HepG2 (cell line): ENCODE measurements at regions not wholly inside any gene's neighbourhood (a gene's known extent, or its start where the extent isn't known, plus 50 kb on each side); places are given as distances from the start of the nearest gene placed in this dataset.

ENCODE experiments used
- RBFOX2 ChIP-seq: fragments of 200-400 bp; formaldehyde crosslinking; IDR thresholded peaks from 2 replicates; pipeline ENCODE4 v1.6.1; 2017; ENCODE audit warnings: low read depth, mild to moderate bottlenecking, low read length
- ZNF501 ChIP-seq: sonication (generic); formaldehyde crosslinking; IDR thresholded peaks from 2 replicates; pipeline ENCODE4 v1.5.1; 2020; ENCODE audit warnings: mild to moderate bottlenecking, moderate library complexity, missing genetic modification reagents
- TF ChIP-seq, protein P1 (sequence below): sonication (generic); formaldehyde crosslinking; IDR thresholded peaks from 2 replicates; pipeline ENCODE4 v1.4.0; 2020; ENCODE audit warnings: missing genetic modification reagents, mild to moderate bottlenecking, borderline replicate concordance
- TF ChIP-seq, protein P2 (sequence below): IDR thresholded peaks from 2 replicates; pipeline ENCODE4 v1.6.1; 2018; ENCODE audit warnings: missing genetic modification reagents
- TF ChIP-seq, protein P3 (sequence below): sonication (generic); formaldehyde crosslinking; IDR thresholded peaks from 2 replicates; pipeline ENCODE4 v1.4.0; 2020; ENCODE audit warnings: missing genetic modification reagents, borderline replicate concordance
- TF ChIP-seq, protein P4 (sequence below): sonication (generic); formaldehyde crosslinking; IDR thresholded peaks from 2 replicates; pipeline ENCODE4 v1.5.0; 2020; ENCODE audit warnings: missing genetic modification reagents, mild to moderate bottlenecking, borderline replicate concordance

DNA sequence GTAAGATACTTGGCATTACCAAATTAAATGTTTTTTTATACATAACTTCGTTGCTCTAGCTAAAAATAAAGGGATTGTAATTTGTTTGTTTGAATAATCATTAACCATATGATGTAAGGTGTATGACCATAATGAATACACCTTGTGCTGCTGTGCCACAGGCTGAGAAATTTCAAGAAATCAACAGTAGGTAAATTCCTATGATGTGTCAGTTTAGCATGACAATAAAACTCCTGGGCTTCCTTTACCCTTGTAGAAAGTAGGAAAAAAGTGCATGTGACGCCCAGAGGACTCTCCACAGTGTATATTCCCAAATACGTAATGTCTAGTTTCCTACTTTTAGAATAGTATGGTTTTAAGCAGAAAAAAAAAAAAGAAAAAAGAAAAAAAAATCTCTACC lies 208.1 kb downstream of the SATB1 start (continued):
- TF ChIP-seq, protein P1, sequence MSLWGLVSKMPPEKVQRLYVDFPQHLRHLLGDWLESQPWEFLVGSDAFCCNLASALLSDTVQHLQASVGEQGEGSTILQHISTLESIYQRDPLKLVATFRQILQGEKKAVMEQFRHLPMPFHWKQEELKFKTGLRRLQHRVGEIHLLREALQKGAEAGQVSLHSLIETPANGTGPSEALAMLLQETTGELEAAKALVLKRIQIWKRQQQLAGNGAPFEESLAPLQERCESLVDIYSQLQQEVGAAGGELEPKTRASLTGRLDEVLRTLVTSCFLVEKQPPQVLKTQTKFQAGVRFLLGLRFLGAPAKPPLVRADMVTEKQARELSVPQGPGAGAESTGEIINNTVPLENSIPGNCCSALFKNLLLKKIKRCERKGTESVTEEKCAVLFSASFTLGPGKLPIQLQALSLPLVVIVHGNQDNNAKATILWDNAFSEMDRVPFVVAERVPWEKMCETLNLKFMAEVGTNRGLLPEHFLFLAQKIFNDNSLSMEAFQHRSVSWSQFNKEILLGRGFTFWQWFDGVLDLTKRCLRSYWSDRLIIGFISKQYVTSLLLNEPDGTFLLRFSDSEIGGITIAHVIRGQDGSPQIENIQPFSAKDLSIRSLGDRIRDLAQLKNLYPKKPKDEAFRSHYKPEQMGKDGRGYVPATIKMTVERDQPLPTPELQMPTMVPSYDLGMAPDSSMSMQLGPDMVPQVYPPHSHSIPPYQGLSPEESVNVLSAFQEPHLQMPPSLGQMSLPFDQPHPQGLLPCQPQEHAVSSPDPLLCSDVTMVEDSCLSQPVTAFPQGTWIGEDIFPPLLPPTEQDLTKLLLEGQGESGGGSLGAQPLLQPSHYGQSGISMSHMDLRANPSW (CRISPR knock-in tag): no peak
- TF ChIP-seq, protein P2, sequence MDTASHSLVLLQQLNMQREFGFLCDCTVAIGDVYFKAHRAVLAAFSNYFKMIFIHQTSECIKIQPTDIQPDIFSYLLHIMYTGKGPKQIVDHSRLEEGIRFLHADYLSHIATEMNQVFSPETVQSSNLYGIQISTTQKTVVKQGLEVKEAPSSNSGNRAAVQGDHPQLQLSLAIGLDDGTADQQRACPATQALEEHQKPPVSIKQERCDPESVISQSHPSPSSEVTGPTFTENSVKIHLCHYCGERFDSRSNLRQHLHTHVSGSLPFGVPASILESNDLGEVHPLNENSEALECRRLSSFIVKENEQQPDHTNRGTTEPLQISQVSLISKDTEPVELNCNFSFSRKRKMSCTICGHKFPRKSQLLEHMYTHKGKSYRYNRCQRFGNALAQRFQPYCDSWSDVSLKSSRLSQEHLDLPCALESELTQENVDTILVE: no peak
- TF ChIP-seq ZNF501 (no peak), RBFOX2 (no peak)
- TF ChIP-seq, protein P3, sequence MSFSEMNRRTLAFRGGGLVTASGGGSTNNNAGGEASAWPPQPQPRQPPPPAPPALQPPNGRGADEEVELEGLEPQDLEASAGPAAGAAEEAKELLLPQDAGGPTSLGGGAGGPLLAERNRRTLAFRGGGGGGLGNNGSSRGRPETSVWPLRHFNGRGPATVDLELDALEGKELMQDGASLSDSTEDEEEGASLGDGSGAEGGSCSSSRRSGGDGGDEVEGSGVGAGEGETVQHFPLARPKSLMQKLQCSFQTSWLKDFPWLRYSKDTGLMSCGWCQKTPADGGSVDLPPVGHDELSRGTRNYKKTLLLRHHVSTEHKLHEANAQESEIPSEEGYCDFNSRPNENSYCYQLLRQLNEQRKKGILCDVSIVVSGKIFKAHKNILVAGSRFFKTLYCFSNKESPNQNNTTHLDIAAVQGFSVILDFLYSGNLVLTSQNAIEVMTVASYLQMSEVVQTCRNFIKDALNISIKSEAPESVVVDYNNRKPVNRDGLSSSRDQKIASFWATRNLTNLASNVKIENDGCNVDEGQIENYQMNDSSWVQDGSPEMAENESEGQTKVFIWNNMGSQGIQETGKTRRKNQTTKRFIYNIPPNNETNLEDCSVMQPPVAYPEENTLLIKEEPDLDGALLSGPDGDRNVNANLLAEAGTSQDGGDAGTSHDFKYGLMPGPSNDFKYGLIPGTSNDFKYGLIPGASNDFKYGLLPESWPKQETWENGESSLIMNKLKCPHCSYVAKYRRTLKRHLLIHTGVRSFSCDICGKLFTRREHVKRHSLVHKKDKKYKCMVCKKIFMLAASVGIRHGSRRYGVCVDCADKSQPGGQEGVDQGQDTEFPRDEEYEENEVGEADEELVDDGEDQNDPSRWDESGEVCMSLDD: no peak
- TF ChIP-seq, protein P4, sequence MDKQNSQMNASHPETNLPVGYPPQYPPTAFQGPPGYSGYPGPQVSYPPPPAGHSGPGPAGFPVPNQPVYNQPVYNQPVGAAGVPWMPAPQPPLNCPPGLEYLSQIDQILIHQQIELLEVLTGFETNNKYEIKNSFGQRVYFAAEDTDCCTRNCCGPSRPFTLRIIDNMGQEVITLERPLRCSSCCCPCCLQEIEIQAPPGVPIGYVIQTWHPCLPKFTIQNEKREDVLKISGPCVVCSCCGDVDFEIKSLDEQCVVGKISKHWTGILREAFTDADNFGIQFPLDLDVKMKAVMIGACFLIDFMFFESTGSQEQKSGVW: no peak
